IMR-90 (cell line): ENCODE measurements at regions not wholly inside any gene's neighbourhood (a gene's known extent, or its start where the extent isn't known, plus 50 kb on each side); places are given as distances from the start of the nearest gene placed in this dataset.

ENCODE experiments used
- CTCF ChIP-seq: conservative IDR thresholded peaks from 2 replicates; pipeline ENCODE4 v1.5.1; 2012; ENCODE audit warnings: mild to moderate bottlenecking, low read depth, low read length, improper control_type of control experiment
- FOS ChIP-seq: fragments of 150-350 bp; IDR thresholded peaks from 2 replicates; pipeline ENCODE4 v1.6.1; 2016; ENCODE audit warnings: low read depth, low read length
- POLR2A ChIP-seq: IDR thresholded peaks from 2 replicates; pipeline ENCODE4 v1.6.1; 2012; ENCODE audit warnings: mild to moderate bottlenecking, low read depth, low read length

- TF ChIP-seq CTCF = no peak
- no peak for TF ChIP-seq POLR2A
- TF ChIP-seq FOS = no peak
Observed at GRCh38 chr18:30486856-30487255, 555.7 kb downstream of the DSC3 start.
